ENCODE measurements at regions not wholly inside any gene's neighbourhood (a gene's known extent, or its start where the extent isn't known, plus 50 kb on each side); places are given as distances from the start of the nearest gene placed in this dataset.
"Not testable (repeated sequence)": the region's sequence is repeated elsewhere in the genome, so short reads cannot be mapped to it uniquely, and the experiment has no call there.

GRCh38 chr13:65309906-65310305, 1920.2 kb downstream of the PCDH9 start:
- H3K27ac Mint-ChIP-seq: no peak overlapping the region
- H3K14ac ChIP-seq (ENCODE audit: insufficient read depth, low read length): no peak overlapping the region
- H3K4me1 ChIP-seq (ENCODE audit: insufficient read depth, low read length): no peaks in the 10 kb centered on the region
- H3K27ac ChIP-seq (ENCODE audit: insufficient read length, low read depth, low read length): no peak overlapping the region
- no peak for TF ChIP-seq CTCF (conservative IDR thresholded peaks at IDR 0.05)
- H3K4me2 ChIP-seq (ENCODE audit: insufficient read depth, insufficient read length, low read length): no peak overlapping the region
- no peaks in the 10 kb centered on the region for H3K4me1 Mint-ChIP-seq
- no peak overlapping the region for H3K18ac ChIP-seq (ENCODE audit: insufficient read length, low read depth, low read length)
- no peak overlapping the region for H3K4me3 Mint-ChIP-seq
- no peak overlapping the region for H2BK20ac ChIP-seq (ENCODE audit: low read depth, low read length, poor library complexity, severe bottlenecking)
- H2AK5ac ChIP-seq (ENCODE audit: insufficient read length, low read length): no peak overlapping the region
- no peaks in the 10 kb centered on the region for H3K27me3 ChIP-seq (ENCODE audit: insufficient read depth, low read length)
- H2BK120ac ChIP-seq (ENCODE audit: low read depth, low read length, poor library complexity, severe bottlenecking): no peak overlapping the region
- H3K9me3 Mint-ChIP-seq: peaks cover 15 to 19% of the 10 kb centered on the region in 2 experiments; a peak in 4 of 5 replicates
- no peak overlapping the region for H4K91ac ChIP-seq (ENCODE audit: insufficient read length, low read depth, low read length)
- no peak overlapping the region for H3K4ac ChIP-seq (ENCODE audit: low read depth, low read length)
- no peak overlapping the region for H4K5ac ChIP-seq (ENCODE audit: insufficient read length, low read depth, low read length)
- DNase-seq: no peak
- WGBS (ENCODE audit: extremely low coverage, insufficient read length, low lambda C conversion rate): no CpG with 5 or more reads among the region's 6 CpGs
- no peak overlapping the region for H3K9ac ChIP-seq (ENCODE audit: extremely low read depth, insufficient read length, low read length)
- no peak overlapping the region for H2AFZ ChIP-seq (ENCODE audit: low read length)
- no peaks in the 10 kb centered on the region for H3K23me2 ChIP-seq (ENCODE audit: insufficient read length, low read depth, low read length, poor library complexity, severe bottlenecking)
- H3K79me1 ChIP-seq (ENCODE audit: insufficient read depth, low read depth, low read length, poor library complexity, severe bottlenecking): no peaks in the 10 kb centered on the region
- H3K23ac ChIP-seq (ENCODE audit: insufficient read length, low read depth, low read length): no peak overlapping the region
- no peak overlapping the region for H3T11ph ChIP-seq (ENCODE audit: low read length)
- no peak overlapping the region for H3K56ac ChIP-seq (ENCODE audit: insufficient read length, low read depth, low read length)
- H2BK5ac ChIP-seq (ENCODE audit: insufficient read length, low read length): no peak overlapping the region
- H3K27me3 Mint-ChIP-seq (ENCODE audit: low read depth): no peaks in the 10 kb centered on the region
- H2BK12ac ChIP-seq (ENCODE audit: insufficient read length, low read depth, low read length): no peak overlapping the region
- no peaks in the 10 kb centered on the region for H3K79me2 ChIP-seq (ENCODE audit: insufficient read depth, low read length)
- H4K20me1 ChIP-seq (ENCODE audit: control insufficient read depth, insufficient read depth, insufficient read length): no peaks in the 10 kb centered on the region
- no peaks in the 10 kb centered on the region for H3K9me3 ChIP-seq (ENCODE audit: control insufficient read depth, low read depth, low read length)
- H2BK15ac ChIP-seq (ENCODE audit: low read depth, low read length): no peak overlapping the region
- peaks cover 7 to 24% (median 11%) of the 10 kb centered on the region in 3 experiments; a peak in 6 of 7 replicates for H3K36me3 Mint-ChIP-seq (ENCODE audit: insufficient read depth in 1 of 3, low read depth in 3 of 3)
- H4K8ac ChIP-seq (replicated peaks; ENCODE audit: insufficient read length, low read depth, low read length): no peak overlapping the region

GRCh38 chr13:65308729-65309128, 1921.4 kb downstream of the PCDH9 start:
- not testable (repeated sequence) for H3K79me2 ChIP-seq (ENCODE audit: insufficient read depth, low read length); H3T11ph ChIP-seq (ENCODE audit: low read length); H3K27me3 Mint-ChIP-seq (ENCODE audit: low read depth); H2AFZ ChIP-seq (ENCODE audit: low read length); H3K9me3 ChIP-seq (ENCODE audit: control insufficient read depth, low read depth, low read length); H3K4me2 ChIP-seq (ENCODE audit: insufficient read depth, insufficient read length, low read length); H2BK5ac ChIP-seq (ENCODE audit: insufficient read length, low read length); H2AK5ac ChIP-seq (ENCODE audit: insufficient read length, low read length); H3K27ac Mint-ChIP-seq; H3K23me2 ChIP-seq (ENCODE audit: insufficient read length, low read depth, low read length, poor library complexity, severe bottlenecking); DNase-seq; H3K4me1 Mint-ChIP-seq; H2BK15ac ChIP-seq (ENCODE audit: low read depth, low read length); H2BK120ac ChIP-seq (ENCODE audit: low read depth, low read length, poor library complexity, severe bottlenecking); H3K14ac ChIP-seq (ENCODE audit: insufficient read depth, low read length); H3K9ac ChIP-seq (ENCODE audit: extremely low read depth, insufficient read length, low read length); H2BK12ac ChIP-seq (ENCODE audit: insufficient read length, low read depth, low read length); H4K8ac ChIP-seq (replicated peaks; ENCODE audit: insufficient read length, low read depth, low read length); H3K4me3 Mint-ChIP-seq; H3K23ac ChIP-seq (ENCODE audit: insufficient read length, low read depth, low read length); H3K56ac ChIP-seq (ENCODE audit: insufficient read length, low read depth, low read length); H3K4ac ChIP-seq (ENCODE audit: low read depth, low read length); H4K20me1 ChIP-seq (ENCODE audit: control insufficient read depth, insufficient read depth, insufficient read length); H4K5ac ChIP-seq (ENCODE audit: insufficient read length, low read depth, low read length); H3K4me1 ChIP-seq (ENCODE audit: insufficient read depth, low read length); H4K91ac ChIP-seq (ENCODE audit: insufficient read length, low read depth, low read length); H3K79me1 ChIP-seq (ENCODE audit: insufficient read depth, low read depth, low read length, poor library complexity, severe bottlenecking); H3K18ac ChIP-seq (ENCODE audit: insufficient read length, low read depth, low read length); H3K27me3 ChIP-seq (ENCODE audit: insufficient read depth, low read length); H2BK20ac ChIP-seq (ENCODE audit: low read depth, low read length, poor library complexity, severe bottlenecking); H3K27ac ChIP-seq (ENCODE audit: insufficient read length, low read depth, low read length)
- no CpG with 5 or more reads among the region's 1 CpG for whole genome bisulfite sequencing (ENCODE audit: extremely low coverage, insufficient read length, low lambda C conversion rate)
- Mint-ChIP-seq H3K36me3 (ENCODE audit: insufficient read depth in 1 of 3, low read depth in 3 of 3) (peaks cover 7 to 24% (median 11%) of the 10 kb centered on the region in 3 experiments; a peak in 6 of 7 replicates), H3K9me3 (peaks cover 15 to 19% of the 10 kb centered on the region in 2 experiments; a peak in 4 of 5 replicates)
